Right ventricle myocardium superior (tissue), 1 donor: ENCODE measurements at regions not wholly inside any gene's neighbourhood (a gene's known extent, or its start where the extent isn't known, plus 50 kb on each side); places are given as distances from the start of the nearest gene placed in this dataset.
A peak's percentile ranks its signal among the peaks of the same experiment; 100 is the strongest.

Experiments used
- ATAC-seq: fragments of 200-7000 bp; cut with Tn5 transposase; one replicate; pipeline ENCODE4 v1.9.1; 2020; ENCODE audit warnings: mild to moderate bottlenecking; ENCODE audit not compliant: poor library complexity
- DNase-seq: peaks from one replicate; pipeline ENCODE4 v3.0.0-alpha.2; 2020
- intact Hi-C: fragments of 100-400 bp; cut with DNase I; formaldehyde crosslinking; loops from one replicate; pipeline ENCODE4 v1.11.2; 2022
- donor health status: DM: no; HTN: yes; CAD: no; lungs with severe emphysema.

DNA sequence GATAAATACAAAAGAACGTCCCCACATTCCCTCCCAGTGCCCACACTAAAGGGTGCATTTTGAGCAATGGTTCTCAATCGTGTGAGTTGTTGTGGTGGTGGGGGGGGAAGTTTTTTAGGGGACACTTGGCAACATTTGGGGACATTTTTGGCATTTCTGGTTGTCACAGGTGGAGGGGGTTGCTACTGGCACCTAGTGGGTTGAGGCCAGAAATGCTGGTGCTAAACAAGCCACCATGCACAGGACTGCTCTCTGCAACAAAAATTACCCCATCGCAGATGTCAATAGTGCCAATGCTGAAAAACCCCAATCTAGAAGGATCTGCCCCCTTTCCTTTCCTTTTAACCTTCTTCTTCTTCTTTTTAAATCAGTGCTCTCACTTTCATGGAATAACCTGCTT, 453.3 kb downstream of the TSHZ3 start:
- no peak for ATAC-seq
- no peak for DNase-seq
- intact Hi-C loops, result no loop called here

DNA sequence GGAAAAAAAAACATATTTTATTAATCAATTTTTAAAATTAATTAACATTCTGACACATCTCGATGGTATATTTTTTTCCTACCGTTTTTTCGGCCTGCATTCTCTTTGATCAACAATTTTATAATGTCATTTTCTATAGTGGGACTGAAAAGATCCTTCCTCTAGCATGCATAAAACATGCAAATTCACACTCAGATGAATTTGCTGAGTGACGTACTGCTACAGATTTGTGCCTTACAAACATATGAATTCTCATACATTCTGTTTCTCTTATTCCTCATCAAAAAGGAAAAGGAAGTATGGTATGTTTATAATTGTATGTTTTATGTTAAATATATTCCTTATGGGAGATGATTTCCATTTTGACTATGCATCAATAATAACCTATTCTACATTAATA, 458.2 kb downstream of the TSHZ3 start:
- intact Hi-C loops, result no loop called here
- DNase-seq (no peak), ATAC-seq (no peak)

DNA sequence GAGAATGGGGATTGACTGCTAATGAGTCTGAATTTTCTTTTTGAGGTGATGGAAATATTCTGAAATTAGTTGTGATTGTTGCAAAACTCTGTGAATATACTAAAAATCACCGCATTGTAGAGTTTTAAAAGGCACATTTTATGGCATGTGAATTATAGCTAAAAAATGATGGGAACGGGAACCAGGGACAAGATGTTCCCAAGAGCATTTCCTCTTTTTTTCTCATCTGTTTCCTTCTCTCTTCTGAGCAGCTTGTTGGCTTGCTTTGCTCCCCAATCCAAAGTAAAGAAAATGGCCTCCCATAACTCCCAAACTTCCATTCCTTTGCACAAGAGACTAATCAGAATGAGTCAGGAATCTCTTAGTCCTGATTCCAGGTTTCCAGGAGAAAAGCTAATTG, 459.2 kb downstream of the TSHZ3 start:
- intact Hi-C loops, result no loop called here
- ATAC-seq (peak; percentile 22), DNase-seq (no peak)

DNA sequence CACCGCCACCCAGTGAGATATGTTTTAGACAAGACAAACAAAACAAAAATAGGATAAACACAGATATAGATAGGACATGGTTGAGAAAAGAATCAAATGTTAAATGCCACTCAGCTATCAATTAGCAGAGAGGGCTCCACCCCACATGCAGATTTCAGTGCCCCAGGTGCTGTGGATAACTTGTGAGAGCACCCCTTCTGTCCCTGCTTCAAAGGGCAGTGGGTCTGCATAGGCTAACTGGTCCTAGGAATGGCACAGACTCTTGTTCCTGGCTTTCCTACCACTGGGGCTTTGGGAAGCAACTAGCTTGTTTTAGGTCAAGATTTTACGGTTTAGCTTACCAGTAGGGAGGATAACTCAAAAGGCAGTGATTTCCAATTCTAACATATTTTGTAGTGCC, 460.3 kb downstream of the TSHZ3 start:
- ATAC-seq, result no peak
- intact Hi-C loops, result no loop called here

DNA sequence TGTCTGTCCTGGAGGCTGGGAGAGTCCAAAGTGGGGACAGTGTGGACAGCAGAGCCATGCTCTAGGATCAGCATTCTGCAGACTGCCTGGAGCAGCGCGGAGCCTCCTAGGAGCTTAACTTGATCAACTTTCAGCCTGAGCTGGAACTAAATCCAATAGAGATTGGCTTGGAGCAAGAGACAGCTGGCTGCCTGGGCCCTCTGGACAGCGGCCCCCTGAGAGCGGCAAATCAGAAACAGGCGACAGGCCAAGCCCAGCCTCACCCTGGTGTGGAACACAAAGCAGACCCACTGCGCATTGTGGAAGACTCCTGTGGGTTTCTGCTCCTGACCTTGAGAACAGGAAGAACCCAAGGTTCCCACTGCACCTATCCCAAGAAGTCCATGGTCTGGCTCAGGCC, 462.2 kb downstream of the TSHZ3 start:
- intact Hi-C loops, result no loop called here
- DNase-seq, result no peak
- ATAC-seq, result no peak

More for the DNA sequence above, 460.3 kb downstream of the TSHZ3 start:
- DNase-seq, result no peak

DNA sequence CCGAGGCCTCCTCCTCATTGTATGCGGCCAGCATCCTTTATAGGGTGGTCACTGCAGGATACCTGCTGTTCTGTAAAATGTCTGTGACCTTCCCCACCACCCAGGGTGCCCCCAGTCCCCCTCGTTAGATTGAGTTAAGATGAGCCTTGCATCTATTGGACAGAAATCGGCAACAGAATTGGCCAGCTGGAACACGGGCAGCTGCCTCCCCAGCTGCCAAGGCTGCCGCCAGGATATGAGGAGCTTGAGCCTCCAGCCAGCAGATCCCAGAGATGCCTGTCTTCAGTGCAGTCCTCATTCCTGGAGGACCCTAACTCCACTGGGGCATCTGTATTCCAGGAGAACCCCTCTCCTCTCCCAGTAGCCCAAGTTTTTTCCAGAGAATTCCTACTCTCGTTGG, 463.0 kb downstream of the TSHZ3 start:
- no peak for DNase-seq
- no peak for ATAC-seq
- intact Hi-C loops, result no loop called here

DNA sequence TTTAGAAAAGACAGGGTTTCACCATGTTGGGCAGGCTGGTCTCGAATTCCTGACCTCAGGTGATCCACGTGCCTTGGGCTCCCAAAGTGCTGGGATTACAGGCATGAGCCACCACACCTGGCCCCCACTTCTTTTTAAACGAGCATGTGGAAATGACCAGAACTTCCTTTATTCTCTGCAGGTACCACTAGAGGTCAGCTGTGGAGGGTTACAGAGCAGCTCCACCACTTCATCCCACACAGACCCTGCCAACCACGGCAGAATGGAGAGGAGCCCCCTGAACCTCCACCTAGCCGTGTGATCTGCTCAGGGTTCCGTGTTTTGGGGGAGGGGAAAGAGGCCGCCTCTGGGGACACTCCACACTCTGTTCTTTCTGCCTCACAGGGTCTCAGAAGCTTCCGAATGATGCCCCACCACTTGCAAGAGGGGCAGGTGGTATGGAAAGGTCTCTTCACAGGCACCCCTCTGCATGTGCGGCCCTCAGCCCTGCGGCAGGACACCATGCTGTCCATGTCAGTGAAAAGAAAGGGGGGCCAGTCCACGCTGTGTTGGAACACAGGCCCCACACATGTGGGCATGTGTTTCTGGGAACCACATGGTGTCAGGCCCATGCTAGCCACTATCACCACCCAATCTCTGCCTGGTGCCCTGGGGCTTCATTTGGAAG, 465.0 kb downstream of the TSHZ3 start:
- no peak for ATAC-seq
- intact Hi-C loops, result no loop called here
- no peak for DNase-seq

DNA sequence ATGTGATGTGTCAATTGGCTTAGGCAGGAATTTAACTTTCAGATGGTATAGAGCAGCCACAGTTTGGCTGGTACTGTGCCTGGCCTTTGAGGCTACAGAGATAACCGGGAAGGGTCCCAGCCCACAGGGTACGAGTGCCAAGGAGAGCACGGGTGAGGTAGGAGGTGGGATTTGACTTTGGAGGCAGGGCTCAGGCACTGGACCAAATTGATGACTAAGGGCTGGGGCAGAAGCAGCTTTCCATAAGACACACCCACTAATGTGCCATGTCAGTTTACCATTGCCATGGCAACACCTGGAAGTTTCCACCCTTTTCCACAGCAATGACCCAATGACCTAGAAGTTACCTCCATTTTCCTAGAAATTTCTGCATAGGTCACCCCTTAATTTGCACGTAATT, 466.2 kb downstream of the TSHZ3 start:
- intact Hi-C loops, result no loop called here
- ATAC-seq (peak; percentile 22), DNase-seq (no peak)

DNA sequence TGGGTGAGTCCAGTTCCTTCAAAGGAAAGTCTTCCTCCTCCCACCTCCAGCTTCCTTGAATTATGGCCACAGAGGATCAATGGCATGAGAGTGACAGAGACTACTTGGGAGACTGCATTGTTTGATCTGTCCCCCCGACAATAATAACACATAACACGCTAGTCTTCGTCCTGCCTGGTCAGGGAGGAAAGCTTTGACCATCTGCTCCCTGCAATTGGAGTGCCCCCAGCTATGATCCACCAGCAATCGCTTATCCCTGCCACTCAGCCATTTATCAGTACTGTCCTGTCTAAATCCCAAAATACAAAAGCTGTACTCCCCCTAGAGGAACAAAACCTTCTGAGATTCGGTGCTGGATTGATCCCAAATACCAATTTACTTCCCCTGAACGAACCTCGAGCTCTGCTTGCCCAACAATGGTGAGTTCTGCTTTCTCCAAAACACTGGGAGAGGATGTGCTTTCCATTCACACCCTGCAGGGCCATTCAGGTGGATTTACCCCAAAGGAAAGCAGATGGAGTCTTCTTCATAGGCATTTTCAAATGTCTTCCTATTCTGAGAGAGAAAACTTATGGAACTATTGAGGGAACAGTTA, 466.7 kb downstream of the TSHZ3 start:
- intact Hi-C loops, result no loop called here
- peak; percentile 38 for ATAC-seq
- no peak for DNase-seq

DNA sequence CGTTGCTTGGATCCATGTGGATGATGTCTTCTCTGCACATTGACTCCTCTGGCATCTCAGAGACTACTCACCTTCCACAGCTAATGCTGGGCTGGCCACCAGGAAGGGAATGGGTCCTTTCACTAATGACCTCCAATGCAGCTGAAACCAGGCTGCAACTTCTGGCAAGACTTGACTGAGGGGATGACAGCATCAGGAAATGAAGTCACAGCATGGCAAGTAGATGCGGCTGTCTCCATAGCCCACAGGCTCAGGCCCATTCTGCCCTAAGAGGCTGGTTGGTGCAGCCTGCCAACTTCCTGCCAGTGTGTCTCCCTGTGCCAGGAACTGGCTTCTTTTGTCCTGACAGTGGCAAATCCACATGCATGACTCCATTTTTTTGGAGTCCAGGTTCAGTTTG, 467.3 kb downstream of the TSHZ3 start:
- ATAC-seq (no peak), DNase-seq (no peak)
- intact Hi-C loops, result no loop called here

DNA sequence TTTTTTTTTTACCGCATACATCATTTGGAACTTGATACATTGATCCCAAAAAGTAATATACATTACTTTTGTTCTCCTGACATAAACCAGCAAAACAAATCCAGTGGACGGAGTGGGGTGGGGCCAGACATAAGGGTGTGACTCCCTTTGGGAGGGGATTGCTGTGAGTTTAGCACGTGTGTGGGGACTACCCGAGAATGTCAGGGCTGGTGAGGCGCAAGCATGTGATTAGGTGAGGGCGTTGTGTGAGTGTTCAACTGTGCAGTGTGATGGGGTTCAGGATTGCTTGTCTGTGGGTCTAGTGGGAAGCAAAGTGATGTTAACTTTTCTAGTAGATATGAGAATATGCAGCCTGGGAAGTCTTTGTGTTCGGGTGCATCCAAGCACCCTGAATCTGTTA, 468.0 kb downstream of the TSHZ3 start:
- DNase-seq (no peak), ATAC-seq (no peak)
- intact Hi-C loops, result no loop called here

DNA sequence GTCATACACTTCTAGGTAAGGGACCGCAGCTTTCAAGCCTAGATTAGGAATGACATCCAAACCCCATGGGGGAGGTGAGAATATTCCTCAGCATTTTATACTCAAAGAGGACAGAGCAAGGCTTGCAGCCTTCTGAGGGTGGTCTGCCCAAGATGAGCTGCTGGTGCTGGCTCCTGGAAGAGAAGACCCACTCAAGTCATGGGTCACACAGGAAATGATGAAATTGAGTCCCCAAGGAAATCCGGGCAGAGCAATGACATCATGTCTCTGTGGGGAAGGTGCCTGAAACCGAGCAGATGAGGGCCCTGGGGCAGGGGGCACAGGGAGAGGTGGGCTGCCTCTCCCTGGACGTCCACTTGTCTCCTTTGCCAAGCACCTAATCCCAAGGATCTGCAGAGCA, 468.7 kb downstream of the TSHZ3 start:
- DNase-seq (no peak), ATAC-seq (no peak)
- intact Hi-C loops, result no loop called here

DNA sequence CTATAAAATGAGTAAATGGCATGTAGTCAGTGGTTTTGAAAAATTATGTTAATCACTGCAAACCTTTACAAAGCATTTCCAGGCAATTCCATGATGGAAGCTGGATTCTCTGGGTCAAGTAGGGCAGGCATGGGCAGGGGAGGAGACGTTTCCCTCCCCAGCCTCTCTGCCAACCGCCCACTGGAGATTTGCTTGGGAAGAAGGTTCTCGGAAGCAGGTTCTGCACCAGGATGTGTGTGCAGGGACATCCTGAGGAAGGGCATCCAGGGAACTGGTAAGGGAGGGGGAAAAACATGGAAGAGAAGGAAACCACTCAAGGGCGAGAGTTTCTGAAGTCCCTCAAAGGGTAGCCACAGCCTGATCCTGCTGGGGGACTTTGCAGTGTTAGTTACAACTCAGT, 469.1 kb downstream of the TSHZ3 start:
- DNase-seq (no peak), ATAC-seq (no peak)
- intact Hi-C loops, result no loop called here

DNA sequence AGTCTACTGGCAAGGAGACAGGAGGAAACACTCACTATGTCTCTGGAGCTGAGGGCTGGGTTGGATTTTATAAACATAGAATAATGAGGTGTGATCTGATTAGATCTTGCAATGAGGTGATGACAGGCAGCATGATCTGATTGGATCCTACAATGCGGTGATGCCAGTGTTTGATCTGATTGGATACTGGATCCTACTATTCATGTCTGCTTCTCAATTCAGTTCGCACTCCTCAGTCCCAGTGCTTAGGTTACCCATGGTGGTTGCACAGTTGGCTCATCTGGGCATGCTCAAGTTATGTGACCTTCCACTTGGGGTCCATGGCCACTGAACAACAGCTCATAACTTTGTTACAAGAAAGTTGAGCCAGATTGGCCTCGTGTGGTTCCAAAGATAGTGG, 469.5 kb downstream of the TSHZ3 start:
- ATAC-seq, result no peak
- no peak for DNase-seq
- intact Hi-C loops, result no loop called here

DNA sequence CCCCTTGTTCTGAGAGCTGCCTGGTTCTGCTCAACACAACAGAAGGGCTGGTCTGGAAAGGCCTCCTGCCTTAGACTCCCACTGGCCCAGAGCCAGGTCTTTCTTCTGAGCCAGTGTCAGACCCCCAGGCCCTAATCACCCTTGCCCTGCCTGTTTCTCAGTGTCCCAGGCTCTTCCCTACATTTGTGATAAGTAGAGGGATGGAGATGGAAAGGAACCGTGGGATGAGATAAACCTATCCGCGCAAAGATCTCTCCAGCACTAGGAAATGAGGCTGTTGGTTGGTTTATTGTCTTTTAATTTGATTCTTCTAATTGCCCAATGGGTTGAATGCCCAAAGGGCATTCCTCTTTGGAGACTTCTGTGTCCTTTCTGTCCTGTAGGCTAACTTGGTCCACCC, 470.0 kb downstream of the TSHZ3 start:
- DNase-seq (no peak), ATAC-seq (no peak)
- intact Hi-C loops, result no loop called here

DNA sequence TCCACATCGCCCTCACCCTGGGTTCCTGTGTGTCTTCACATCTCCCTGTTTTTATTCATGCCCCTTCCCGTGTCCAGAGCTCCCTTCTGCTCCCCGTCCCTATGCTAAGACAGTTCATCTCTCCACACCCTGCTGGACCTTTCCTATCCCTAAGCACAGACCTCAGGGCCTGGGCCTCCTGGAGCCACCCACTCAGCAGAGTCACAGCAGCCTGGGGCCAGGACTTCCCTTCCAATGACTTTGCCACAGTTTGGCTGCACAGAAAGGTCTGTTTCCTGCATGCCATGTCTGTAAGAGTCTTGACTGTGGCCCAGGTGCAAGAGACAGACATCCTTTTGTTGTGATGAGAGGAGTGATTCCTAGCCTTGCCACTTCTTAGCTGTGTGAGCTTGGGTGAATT, 470.7 kb downstream of the TSHZ3 start:
- ATAC-seq (no peak), DNase-seq (no peak)
- intact Hi-C loops, result no loop called here

DNA sequence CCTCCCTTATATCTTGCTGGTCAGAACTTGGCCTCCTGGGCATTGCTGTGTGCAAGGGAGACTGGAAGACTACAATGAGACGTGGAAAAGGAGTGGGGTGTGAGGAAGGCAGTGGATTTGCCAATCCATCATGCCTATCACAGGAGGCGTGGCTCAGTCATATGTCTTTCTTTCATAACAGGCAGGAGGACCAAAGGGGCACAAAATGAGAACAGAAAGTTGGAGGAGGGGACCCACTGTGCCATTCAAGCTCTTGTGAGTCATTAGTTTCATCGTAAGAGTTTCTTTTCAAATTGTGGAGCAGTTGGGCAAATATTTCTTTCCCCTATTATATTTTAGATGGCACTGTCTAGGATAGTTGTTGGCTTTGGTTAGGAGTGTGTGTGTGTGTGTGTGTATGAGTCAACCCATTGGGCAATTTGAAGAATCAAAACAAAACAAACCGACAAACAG, 471.5 kb downstream of the TSHZ3 start:
- intact Hi-C loops, result no loop called here
- DNase-seq (no peak), ATAC-seq (peak; percentile 46)

DNA sequence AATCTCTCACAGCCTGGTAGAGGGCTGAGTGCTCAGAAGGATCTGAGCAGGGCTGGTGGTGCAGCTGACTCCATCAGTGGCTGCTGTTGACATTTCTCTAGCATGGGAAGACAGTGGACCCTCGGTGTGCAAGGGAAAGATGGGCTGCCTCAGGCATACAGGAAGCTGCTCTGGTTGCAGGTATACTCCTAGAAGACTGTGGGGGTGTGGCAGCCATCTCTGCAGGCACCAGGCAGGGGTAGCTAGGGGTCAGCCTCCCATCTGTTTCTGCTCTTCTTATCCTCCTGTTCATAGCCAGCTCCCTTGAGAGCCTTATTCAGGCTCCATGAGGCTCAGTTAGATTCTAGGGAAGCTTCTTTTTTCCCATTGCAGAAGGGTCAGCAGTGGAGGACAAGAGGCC, 475.5 kb downstream of the TSHZ3 start:
- DNase-seq (no peak), ATAC-seq (no peak)
- intact Hi-C loops, result no loop called here

DNA sequence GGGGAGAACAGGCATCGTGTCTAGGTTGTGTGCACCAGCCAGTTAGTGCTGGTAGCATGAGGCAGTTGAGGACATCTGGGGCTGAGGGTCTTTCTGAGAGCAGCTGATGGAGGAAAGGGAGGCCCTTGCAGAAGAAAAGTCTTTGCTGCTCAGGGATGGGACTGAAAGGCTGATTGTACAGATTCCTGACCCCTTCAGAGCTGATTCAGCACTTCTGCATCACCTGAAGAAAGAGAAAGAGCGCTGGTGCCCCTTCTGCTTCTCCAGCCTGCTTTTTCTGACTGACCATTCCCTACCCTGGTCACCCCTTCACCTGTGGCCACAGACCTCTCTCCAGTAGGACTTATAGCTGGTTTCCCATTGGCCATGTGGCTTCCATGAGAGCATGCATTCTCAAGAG, 476.2 kb downstream of the TSHZ3 start:
- intact Hi-C loops, result no loop called here
- no peak for DNase-seq
- ATAC-seq, result no peak

DNA sequence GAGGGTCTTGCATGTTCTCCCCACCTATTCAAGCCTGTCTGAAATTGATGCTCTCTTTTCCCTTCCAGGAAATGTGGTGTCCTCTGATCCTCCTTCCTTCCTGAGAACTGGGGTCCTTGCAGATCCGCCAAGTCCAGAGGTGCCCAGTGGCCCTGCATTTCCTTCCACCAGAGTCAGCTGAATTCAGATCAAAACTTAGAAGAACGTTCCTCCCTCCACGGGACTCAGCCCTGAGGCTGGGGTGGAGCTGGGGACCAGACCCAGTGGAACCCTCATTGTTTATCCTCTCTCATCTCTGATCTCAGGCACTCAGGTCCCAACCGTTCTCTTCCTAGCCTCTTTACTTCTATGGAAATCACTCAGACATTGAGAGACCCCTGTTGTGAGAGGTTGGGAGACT, 477.3 kb downstream of the TSHZ3 start:
- intact Hi-C loops, result no loop called here
- ATAC-seq (no peak), DNase-seq (no peak)

DNA sequence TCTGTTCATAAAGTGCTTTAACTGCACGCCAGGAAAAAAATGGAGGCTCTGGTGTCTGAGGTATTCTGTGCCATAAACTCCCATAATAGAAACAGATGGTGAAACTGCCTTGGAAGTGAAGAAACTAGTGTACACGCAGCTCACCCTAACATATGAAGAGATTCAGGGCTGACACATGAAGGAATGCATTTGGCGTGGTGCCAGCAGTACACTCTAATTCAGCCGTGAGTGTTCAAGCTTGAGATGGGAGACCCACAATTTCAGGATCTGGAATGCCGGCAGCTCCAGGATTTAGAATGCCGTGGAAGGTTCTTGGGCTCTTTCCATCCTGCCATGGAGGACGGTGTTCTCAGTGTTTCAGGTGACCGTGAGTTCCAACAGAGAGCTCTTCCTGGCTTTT, 478.4 kb downstream of the TSHZ3 start:
- ATAC-seq, result no peak
- DNase-seq, result no peak
- intact Hi-C loops, result no loop called here
